Endometrial microvascular endothelial cells (primary cell): ENCODE measurements at regions not wholly inside any gene's neighbourhood (a gene's known extent, or its start where the extent isn't known, plus 50 kb on each side); places are given as distances from the start of the nearest gene placed in this dataset.

Experiments used
- in situ Hi-C: cut with HindIII; loops from 2 replicates; pipeline ENCODE4 v1.10.0; 2017; ENCODE audit warnings: low sequenced_read_pairs, low pct_unique_long_range_greater_than_20kb; ENCODE audit errors: inconsistent ontology term

DNA sequence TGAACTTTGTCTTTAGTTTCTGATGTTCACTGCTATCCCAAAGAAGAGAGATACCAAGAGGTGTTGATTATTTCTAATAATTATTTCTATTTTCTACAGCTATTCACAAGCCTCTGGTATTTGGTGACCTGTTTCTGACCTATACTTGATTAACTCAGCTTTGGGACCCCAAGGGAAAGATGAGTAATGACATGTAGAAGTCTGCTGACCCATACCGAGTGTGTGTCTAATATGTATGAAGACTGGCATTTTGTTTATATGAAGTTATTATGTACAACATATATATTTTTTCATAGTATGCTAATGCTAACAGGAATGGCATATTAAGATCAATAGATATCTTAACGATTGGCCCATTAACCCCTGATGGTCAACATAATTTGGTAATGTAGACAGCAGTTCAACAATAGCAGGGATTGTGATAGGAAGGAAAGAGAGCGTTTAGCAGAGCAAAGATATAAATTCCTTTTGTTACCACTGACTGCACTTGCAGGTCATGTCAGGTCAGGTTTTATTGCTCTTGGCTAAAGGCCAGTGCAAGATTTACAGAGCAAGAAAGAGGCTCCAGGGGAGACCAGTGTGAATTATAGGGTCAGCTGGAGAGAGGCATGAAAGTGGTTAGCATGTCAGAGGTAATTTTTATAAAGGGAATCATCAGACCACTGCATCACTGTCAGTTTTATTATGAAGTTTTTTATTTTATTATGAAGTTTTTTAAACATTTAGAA, 94.7 kb upstream of the DIPK2B start:
- in situ Hi-C loops: no loop called here

DNA sequence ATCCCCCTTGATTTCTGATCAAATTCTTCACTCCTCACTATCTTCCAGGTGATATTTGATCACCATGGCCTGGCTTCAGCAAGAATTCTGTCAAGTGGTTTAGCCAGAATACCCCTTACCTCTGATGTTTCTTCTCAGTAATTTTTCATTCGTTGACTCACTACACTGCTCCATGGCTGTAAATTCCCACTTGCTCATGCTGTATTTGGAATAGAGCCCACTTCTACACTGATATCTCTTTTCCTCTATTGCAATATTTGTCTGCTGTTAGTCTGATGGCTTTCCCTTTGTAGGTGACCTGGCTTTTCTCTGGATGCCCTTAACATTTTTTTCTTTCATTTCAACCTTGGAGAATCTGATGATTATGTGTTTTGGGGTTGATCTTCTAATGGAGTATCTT, 73.9 kb upstream of the DIPK2B start:
- in situ Hi-C loops: no loop called here

DNA sequence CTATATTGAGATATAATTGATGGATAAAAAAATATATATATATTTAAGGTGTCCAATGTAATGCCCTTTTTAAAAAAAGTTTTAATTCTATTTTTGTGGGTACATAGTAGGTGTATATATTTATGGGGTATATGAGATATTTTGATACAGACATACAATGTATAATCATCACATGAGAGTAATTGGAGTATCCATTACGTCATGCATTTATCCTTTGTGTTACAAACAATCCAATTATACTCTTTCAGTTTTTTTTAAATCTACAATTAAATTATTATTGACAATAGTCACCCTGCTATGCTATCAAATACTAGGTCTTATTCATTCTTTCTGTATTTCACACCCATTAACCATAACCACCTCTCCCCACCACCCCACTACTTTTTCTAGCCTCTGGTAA, 66.3 kb upstream of the DIPK2B start:
- in situ Hi-C loops: no loop called here

- in situ Hi-C loops: no loop called here
Observed at GRCh38 chrX:45266456-45266855, 65.8 kb upstream of the DIPK2B start.

- in situ Hi-C loops: no loop called here
Observed at GRCh38 chrX:45264865-45265264, 64.2 kb upstream of the DIPK2B start.

GRCh38 chrX:45261471-45261870, 60.8 kb upstream of the DIPK2B start:
- in situ Hi-C loops: no loop called here

- in situ Hi-C loops: no loop called here
Observed at GRCh38 chrX:45261005-45261404, 60.3 kb upstream of the DIPK2B start.

- in situ Hi-C loops: no loop called here
Observed at GRCh38 chrX:45258731-45259402, 58.2 kb upstream of the DIPK2B start.
